ENCODE measurements at regions not wholly inside any gene's neighbourhood (a gene's known extent, or its start where the extent isn't known, plus 50 kb on each side); places are given as distances from the start of the nearest gene placed in this dataset.

GRCh38 chr10:84075226-84076046 lies 63.9 kb upstream of the GHITM start:
- DNase-seq: no peak

GRCh38 chr10:84076047-84076388 lies 63.3 kb upstream of the GHITM start:
- DNase-seq: peak; percentile 87

- peak; percentile 70 for DNase-seq
Measured at GRCh38 chr10:84076540-84077195, 62.6 kb upstream of the GHITM start.

- DNase-seq: peak; percentile 39
Measured at GRCh38 chr10:84077768-84078167, 61.5 kb upstream of the GHITM start.

- DNase-seq: no peak
Measured at GRCh38 chr10:84078771-84079170, 60.5 kb upstream of the GHITM start.

- DNase-seq: peak; percentile 37
Measured at GRCh38 chr10:84084342-84084741, 55.0 kb upstream of the GHITM start.

GRCh38 chr10:84087202-84087601 lies 52.1 kb upstream of the GHITM start:
- DNase-seq: no peak

- no peak for DNase-seq
Measured at GRCh38 chr10:84088626-84089025, 50.7 kb upstream of the GHITM start.

GRCh38 chr10:84089162-84089561 lies 50.1 kb upstream of the GHITM start:
- no peak for DNase-seq
